NB4 (cell line): ENCODE measurements at regions not wholly inside any gene's neighbourhood (a gene's known extent, or its start where the extent isn't known, plus 50 kb on each side); places are given as distances from the start of the nearest gene placed in this dataset.

Experiments
- DNase-seq: peaks from one replicate; pipeline ENCODE4 v3.0.0; 2010; ENCODE audit warnings: low read depth
- H3K4me3 ChIP-seq: one replicate; pipeline ENCODE4 v1.5.1; 2011; ENCODE audit warnings: mild to moderate bottlenecking, low read depth, low read length, moderate library complexity
- MAX ChIP-seq: IDR thresholded peaks from 2 replicates; pipeline ENCODE4 v1.6.1; 2011; ENCODE audit warnings: low read depth, low read length
- MYC ChIP-seq: IDR thresholded peaks from 2 replicates; pipeline ENCODE4 v1.6.1; 2011; ENCODE audit warnings: low read depth, low read length
- POLR2A ChIP-seq: IDR thresholded peaks from 2 replicates; pipeline ENCODE4 v1.6.1; 2011; ENCODE audit warnings: mild to moderate bottlenecking; ENCODE audit not compliant: insufficient read length; ENCODE audit errors: extremely low read depth
- TF ChIP-seq, protein P1 (sequence below): IDR thresholded peaks from one replicate; pipeline ENCODE4 v1.5.1; 2012; ENCODE audit warnings: low read depth, low read length

GRCh38 chr10:8566737-8567136 lies 512.2 kb downstream of the GATA3 start:
- no peak for DNase-seq
- H3K4me3 ChIP-seq: no peak overlapping the region
- no peak for TF ChIP-seq POLR2A
- TF ChIP-seq, protein P1, sequence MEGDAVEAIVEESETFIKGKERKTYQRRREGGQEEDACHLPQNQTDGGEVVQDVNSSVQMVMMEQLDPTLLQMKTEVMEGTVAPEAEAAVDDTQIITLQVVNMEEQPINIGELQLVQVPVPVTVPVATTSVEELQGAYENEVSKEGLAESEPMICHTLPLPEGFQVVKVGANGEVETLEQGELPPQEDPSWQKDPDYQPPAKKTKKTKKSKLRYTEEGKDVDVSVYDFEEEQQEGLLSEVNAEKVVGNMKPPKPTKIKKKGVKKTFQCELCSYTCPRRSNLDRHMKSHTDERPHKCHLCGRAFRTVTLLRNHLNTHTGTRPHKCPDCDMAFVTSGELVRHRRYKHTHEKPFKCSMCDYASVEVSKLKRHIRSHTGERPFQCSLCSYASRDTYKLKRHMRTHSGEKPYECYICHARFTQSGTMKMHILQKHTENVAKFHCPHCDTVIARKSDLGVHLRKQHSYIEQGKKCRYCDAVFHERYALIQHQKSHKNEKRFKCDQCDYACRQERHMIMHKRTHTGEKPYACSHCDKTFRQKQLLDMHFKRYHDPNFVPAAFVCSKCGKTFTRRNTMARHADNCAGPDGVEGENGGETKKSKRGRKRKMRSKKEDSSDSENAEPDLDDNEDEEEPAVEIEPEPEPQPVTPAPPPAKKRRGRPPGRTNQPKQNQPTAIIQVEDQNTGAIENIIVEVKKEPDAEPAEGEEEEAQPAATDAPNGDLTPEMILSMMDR: no peak
- no peak for TF ChIP-seq MAX
- TF ChIP-seq MYC: no peak

DNA sequence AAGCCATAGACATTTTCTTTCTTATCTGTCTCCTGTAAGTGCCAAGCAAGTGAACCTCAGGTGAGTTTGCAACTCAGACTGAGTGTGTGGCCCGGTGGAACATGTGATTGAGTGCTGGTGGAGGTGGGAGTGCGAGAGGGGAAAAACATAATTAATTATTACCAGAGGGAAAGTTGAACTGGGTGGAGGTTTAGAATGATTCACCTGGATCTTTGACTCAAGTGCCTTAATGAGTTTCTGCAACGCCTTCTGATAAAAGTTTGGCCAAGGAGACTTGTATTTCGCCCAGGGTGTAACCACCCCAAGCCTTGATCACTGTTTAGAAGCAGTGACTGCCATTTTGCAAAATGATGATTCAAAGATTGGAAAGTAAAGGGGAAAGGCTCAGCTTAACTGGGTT lies 513.9 kb downstream of the GATA3 start:
- no peak for DNase-seq
- TF ChIP-seq, protein P1: no peak
- TF ChIP-seq MAX (no peak), POLR2A (no peak), MYC (no peak)
- no peak overlapping the region for H3K4me3 ChIP-seq

- DNase-seq: no peak
- no peak for TF ChIP-seq POLR2A
- no peak for TF ChIP-seq MAX
- no peak for TF ChIP-seq MYC
- TF ChIP-seq, protein P1: no peak
Observed at GRCh38 chr10:8575620-8576019, 521.1 kb downstream of the GATA3 start.

GRCh38 chr10:8576281-8576680 lies 521.8 kb downstream of the GATA3 start:
- no peak for DNase-seq
- H3K4me3 ChIP-seq: no peak overlapping the region
- TF ChIP-seq, protein P1: no peak
- TF ChIP-seq MAX: no peak
- TF ChIP-seq MYC: no peak
- TF ChIP-seq POLR2A: no peak

More at GRCh38 chr10:8575620-8576019, 521.1 kb downstream of the GATA3 start:
- H3K4me3 ChIP-seq: no peak overlapping the region

GRCh38 chr10:8576911-8577310 lies 522.4 kb downstream of the GATA3 start:
- no peak for DNase-seq
- TF ChIP-seq POLR2A (no peak), MAX (no peak), MYC (no peak)
- TF ChIP-seq, protein P1: no peak
- no peak overlapping the region for H3K4me3 ChIP-seq

DNA sequence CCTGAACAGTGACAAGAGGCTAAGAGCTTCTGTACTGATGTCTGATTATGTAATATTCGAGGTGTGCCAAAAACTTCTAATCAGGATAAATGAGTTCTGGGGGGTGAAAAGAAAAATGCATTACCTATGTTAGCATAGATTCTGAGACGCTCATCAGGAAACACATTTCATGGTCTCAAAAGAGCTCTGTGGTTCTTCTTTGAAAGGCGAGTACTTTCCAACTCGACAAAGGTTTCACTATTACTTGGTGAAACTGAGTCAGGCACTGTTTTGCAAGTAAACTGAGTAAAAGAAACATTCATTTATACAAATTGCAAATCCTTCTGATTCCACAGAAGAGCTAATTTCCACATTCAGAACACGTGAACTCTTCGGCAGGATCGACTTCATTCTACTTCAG lies 523.2 kb downstream of the GATA3 start:
- H3K4me3 ChIP-seq: no peak overlapping the region
- TF ChIP-seq, protein P1: no peak
- TF ChIP-seq POLR2A (no peak), MAX (no peak), MYC (no peak)
- DNase-seq: no peak
